OCI-LY7 (cell line): ENCODE measurements at regions not wholly inside any gene's neighbourhood (a gene's known extent, or its start where the extent isn't known, plus 50 kb on each side); places are given as distances from the start of the nearest gene placed in this dataset.

Experiments
- BruUV-seq: library from RNA; stranded (reverse); fragments of 400-500 nt; replicated peaks from 2 replicates; lab custom pipeline; 2021; lab: Mats Ljungman, UMichigan
- CTCF ChIA-PET: fragments of 300-600 bp; sonication (Branson Sonifier 250); formaldehyde crosslinking; loops from one replicate; lab custom pipeline; 2022; ENCODE audit warnings: antibody characterized with exemption; ENCODE audit not compliant: unreplicated experiment; lab: Charles Lee
- POLR2A ChIA-PET: fragments of 300-600 bp; sonication (Branson Sonifier 250); formaldehyde crosslinking; loops from one replicate; lab custom pipeline; 2022; ENCODE audit warnings: antibody characterized with exemption; lab: Charles Lee
- DNase-seq: peaks from one replicate; pipeline ENCODE4 v3.0.0-alpha.2; 2015; ENCODE audit warnings: low spot score
- H2AFZ ChIP-seq: fragments of 200-600 bp; sonication (generic), shearing (Covaris generic); 2 replicates; pipeline ENCODE4 v1.6.1; 2014; ENCODE audit warnings: mild to moderate bottlenecking, antibody characterized with exemption, low read length, moderate library complexity
- H3K27ac ChIP-seq: fragments of 200-600 bp; sonication (generic); 2 replicates; pipeline ENCODE4 v1.5.1; 2014; ENCODE audit warnings: mixed run types, low read depth, mild to moderate bottlenecking, moderate library complexity, low read length, inconsistent platforms; ENCODE audit not compliant: poor library complexity, severe bottlenecking
- H3K36me3 ChIP-seq: fragments of 200-600 bp; sonication (generic); 2 replicates; pipeline ENCODE4 v1.6.1; 2014; ENCODE audit warnings: mild to moderate bottlenecking, antibody characterized with exemption, low read length, moderate library complexity, mixed read lengths; ENCODE audit not compliant: insufficient read depth
- H3K4me1 ChIP-seq: fragments of 200-600 bp; sonication (generic); 2 replicates; pipeline ENCODE4 v1.5.1; 2014; ENCODE audit warnings: mild to moderate bottlenecking, low read length; ENCODE audit not compliant: insufficient read depth, poor library complexity, severe bottlenecking
- H3K4me2 ChIP-seq: fragments of 200-600 bp; sonication (generic); 2 replicates; pipeline ENCODE4 v1.6.1; 2014; ENCODE audit warnings: mild to moderate bottlenecking, low read length
- H3K4me3 ChIP-seq: fragments of 200-600 bp; sonication (generic); 2 replicates; pipeline ENCODE4 v1.5.1; 2014; ENCODE audit warnings: mild to moderate bottlenecking, low read depth, low read length; ENCODE audit not compliant: poor library complexity, severe bottlenecking
- H3K79me2 ChIP-seq: fragments of 200-600 bp; sonication (generic); 2 replicates; pipeline ENCODE4 v1.6.1; 2016; ENCODE audit warnings: low read depth, mild to moderate bottlenecking, low read length, moderate library complexity, mixed read lengths; ENCODE audit not compliant: insufficient read depth
- H3K9me2 ChIP-seq: fragments of 200-600 bp; sonication (generic); 2 replicates; pipeline ENCODE4 v1.6.1; 2016; ENCODE audit warnings: mild to moderate bottlenecking, low read length, mixed read lengths; ENCODE audit not compliant: insufficient read depth
- H3K9me3 ChIP-seq: fragments of 200-600 bp; sonication (generic); 2 replicates; pipeline ENCODE4 v1.6.1; 2014; ENCODE audit warnings: mild to moderate bottlenecking, mixed run types, low read length, mixed read lengths
- H4K20me1 ChIP-seq: fragments of 200-600 bp; sonication (generic); 2 replicates; pipeline ENCODE4 v1.6.1; 2014; ENCODE audit warnings: mild to moderate bottlenecking, antibody characterized with exemption, low read length, moderate library complexity, mixed read lengths; ENCODE audit not compliant: insufficient read depth
- CTCF ChIP-seq: fragments of 200-600 bp; sonication (generic); conservative IDR thresholded peaks from 2 replicates; pipeline ENCODE4 v1.5.1; 2014; ENCODE audit warnings: mild to moderate bottlenecking, antibody characterized with exemption, low read length, moderate library complexity, mixed read lengths
- EZH2phosphoT487 ChIP-seq: fragments of 200-600 bp; sonication (generic); IDR thresholded peaks from 2 replicates; pipeline ENCODE4 v1.6.1; 2018; ENCODE audit warnings: low read depth, borderline replicate concordance, mild to moderate bottlenecking, mixed run types, antibody characterized with exemption, low read length, moderate library complexity, mixed read lengths
- intact Hi-C: fragments of 100-400 bp; cut with micrococcal nuclease; formaldehyde crosslinking; loops from one replicate; pipeline ENCODE4 v1.10.0; 2022; ENCODE audit not compliant: unreplicated experiment

DNA sequence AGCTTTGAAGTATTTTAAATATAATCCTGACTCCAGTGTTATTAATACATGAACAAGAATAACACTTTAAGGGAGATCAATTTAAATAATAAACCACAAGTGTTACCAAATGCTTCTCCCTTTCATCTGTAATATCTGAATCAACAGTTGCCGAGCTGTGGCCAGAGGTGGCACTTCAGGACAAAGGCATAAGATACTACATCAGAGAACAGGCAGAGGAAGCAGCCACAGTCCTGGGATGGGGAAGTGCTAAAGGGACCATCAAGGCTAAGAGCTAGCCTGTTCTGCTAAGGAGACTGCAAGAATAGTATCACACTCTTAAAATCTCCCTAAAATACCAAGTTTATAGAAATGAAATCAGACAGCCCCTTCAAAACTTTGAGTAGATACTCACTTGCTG lies 378.2 kb upstream of the PRKCQ start:
- Histone ChIP-seq H4K20me1 (no peaks in the 10 kb centered on the region), H3K79me2 (no peaks in the 10 kb centered on the region), H3K36me3 (no peaks in the 10 kb centered on the region), H3K4me2 (peak overlapping the region; percentile 44), H3K9me3 (no peaks in the 10 kb centered on the region), H3K4me3 (no peak overlapping the region), H3K27ac (no peak overlapping the region), H3K4me1 (peaks cover 14% of the 10 kb centered on the region), H2AFZ (peak overlapping the region; percentile 37; the same call in 1 of the 2 replicates), H3K9me2 (no peaks in the 10 kb centered on the region)
- DNase-seq = peak; percentile 40
- peak; percentile 38; the same call in 1 of the 2 replicates for TF ChIP-seq CTCF
- no peak for TF ChIP-seq EZH2phosphoT487
- intact Hi-C loops = no loop called here
- ChIA-PET CTCF (no interaction called here), POLR2A (interaction anchor here (0.7 kb wide), 1 partner anchor 34 kb away, joined by 3 read pairs; no protein-coding TSS in a partner anchor)
- no TSS peak for BruUV-seq

DNA sequence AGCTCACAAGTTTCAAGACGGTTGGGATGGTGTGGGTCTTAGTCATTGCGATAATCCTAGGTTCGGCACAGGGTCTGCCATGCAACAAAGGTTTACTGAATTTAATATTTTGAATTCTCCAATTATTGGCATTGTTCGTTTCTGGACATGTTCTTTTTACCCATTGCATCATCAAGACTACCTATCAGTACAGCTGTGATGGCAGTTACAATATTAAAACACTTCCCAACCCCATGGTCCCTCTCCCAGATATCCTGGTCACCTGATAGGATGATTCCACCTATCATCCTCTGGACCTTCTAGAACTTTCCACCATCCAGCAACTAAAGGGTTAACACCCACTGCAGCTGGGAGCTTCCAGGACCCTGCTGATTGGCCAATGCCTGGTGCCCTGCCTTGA lies 377.8 kb upstream of the PRKCQ start:
- ChIA-PET CTCF (no interaction called here), POLR2A (interaction anchor here (0.9 kb wide), 1 partner anchor 33 kb away, joined by 3 read pairs; no protein-coding TSS in a partner anchor)
- no peaks in the 10 kb centered on the region for H3K79me2 ChIP-seq
- H2AFZ ChIP-seq = peak overlapping the region; percentile 37; the same call in 1 of the 2 replicates
- intact Hi-C loops = no loop called here
- BruUV-seq = no TSS peak
- H3K4me1 ChIP-seq = peaks cover 14% of the 10 kb centered on the region
- no peak for TF ChIP-seq EZH2phosphoT487
- no peak for TF ChIP-seq CTCF
- no peaks in the 10 kb centered on the region for H3K9me3 ChIP-seq
- H3K9me2 ChIP-seq = no peaks in the 10 kb centered on the region
- peak overlapping the region; percentile 44 for H3K4me2 ChIP-seq
- no peak overlapping the region for H3K27ac ChIP-seq
- H3K36me3 ChIP-seq = no peaks in the 10 kb centered on the region
- no peaks in the 10 kb centered on the region for H4K20me1 ChIP-seq
- no peak for DNase-seq
- no peak overlapping the region for H3K4me3 ChIP-seq

- H3K4me2 ChIP-seq = no peak overlapping the region
- CTCF ChIA-PET = no interaction called here
- POLR2A ChIA-PET = no interaction called here
Measured at GRCh38 chr10:6956562-6956961, 376.5 kb upstream of the PRKCQ start.

More at GRCh38 chr10:6956562-6956961, 376.5 kb upstream of the PRKCQ start:
- Histone ChIP-seq H3K4me3 (no peak overlapping the region), H3K4me1 (peaks cover 14% of the 10 kb centered on the region), H2AFZ (peak overlapping the region; percentile 43), H4K20me1 (no peaks in the 10 kb centered on the region), H3K9me3 (no peaks in the 10 kb centered on the region), H3K27ac (no peak overlapping the region), H3K9me2 (no peaks in the 10 kb centered on the region), H3K79me2 (no peaks in the 10 kb centered on the region), H3K36me3 (no peaks in the 10 kb centered on the region)
- no peak for DNase-seq
- intact Hi-C loops = no loop called here
- no TSS peak for BruUV-seq
- TF ChIP-seq CTCF (no peak), EZH2phosphoT487 (no peak)
